ENCODE measurements at regions not wholly inside any gene's neighbourhood (a gene's known extent, or its start where the extent isn't known, plus 50 kb on each side); places are given as distances from the start of the nearest gene placed in this dataset.

DNA sequence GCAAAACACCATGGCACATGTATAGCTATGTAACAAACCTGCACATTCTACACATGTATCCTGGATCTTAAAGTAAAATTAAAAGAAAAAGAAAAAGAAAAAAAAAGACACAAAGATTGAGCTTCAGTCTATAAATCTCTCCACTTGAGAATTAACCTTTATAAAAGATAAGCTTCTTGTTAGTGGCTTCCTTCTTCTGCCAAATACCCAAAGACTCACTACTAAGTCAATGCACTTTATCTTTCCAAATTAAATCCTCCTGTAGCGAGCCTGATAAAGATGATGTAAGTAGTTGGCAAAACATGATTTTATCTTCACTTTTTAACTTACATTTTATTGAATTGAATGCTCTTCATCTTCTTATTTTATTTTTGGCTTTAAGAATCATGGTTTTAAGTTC, 349.9 kb downstream of the TRIB2 start:
- H3K27me3 Mint-ChIP-seq = no peaks in the 10 kb centered on the region
- H3K27ac Mint-ChIP-seq = no peak overlapping the region
- H3K9me3 Mint-ChIP-seq (ENCODE audit: low read depth) = no peaks in the 10 kb centered on the region
- no peaks in the 10 kb centered on the region for H3K36me3 Mint-ChIP-seq (ENCODE audit: insufficient read depth)
- H3K4me1 Mint-ChIP-seq (ENCODE audit: low read depth) = no peaks in the 10 kb centered on the region
- DNase-seq (ENCODE audit: low spot score, unreplicated experiment) = no peak
- no peak overlapping the region for H3K4me3 Mint-ChIP-seq (ENCODE audit: low read depth)
- TF ChIP-seq, protein P1, sequence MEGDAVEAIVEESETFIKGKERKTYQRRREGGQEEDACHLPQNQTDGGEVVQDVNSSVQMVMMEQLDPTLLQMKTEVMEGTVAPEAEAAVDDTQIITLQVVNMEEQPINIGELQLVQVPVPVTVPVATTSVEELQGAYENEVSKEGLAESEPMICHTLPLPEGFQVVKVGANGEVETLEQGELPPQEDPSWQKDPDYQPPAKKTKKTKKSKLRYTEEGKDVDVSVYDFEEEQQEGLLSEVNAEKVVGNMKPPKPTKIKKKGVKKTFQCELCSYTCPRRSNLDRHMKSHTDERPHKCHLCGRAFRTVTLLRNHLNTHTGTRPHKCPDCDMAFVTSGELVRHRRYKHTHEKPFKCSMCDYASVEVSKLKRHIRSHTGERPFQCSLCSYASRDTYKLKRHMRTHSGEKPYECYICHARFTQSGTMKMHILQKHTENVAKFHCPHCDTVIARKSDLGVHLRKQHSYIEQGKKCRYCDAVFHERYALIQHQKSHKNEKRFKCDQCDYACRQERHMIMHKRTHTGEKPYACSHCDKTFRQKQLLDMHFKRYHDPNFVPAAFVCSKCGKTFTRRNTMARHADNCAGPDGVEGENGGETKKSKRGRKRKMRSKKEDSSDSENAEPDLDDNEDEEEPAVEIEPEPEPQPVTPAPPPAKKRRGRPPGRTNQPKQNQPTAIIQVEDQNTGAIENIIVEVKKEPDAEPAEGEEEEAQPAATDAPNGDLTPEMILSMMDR (IDR thresholded peaks at IDR 0.05; ENCODE audit: unreplicated experiment) = no peak

- Mint-ChIP-seq H3K9me3 (ENCODE audit: low read depth) (no peaks in the 10 kb centered on the region), H3K4me1 (ENCODE audit: low read depth) (no peaks in the 10 kb centered on the region), H3K36me3 (ENCODE audit: insufficient read depth) (no peaks in the 10 kb centered on the region), H3K27me3 (no peaks in the 10 kb centered on the region), H3K4me3 (ENCODE audit: low read depth) (no peak overlapping the region), H3K27ac (no peak overlapping the region)
- no peak for DNase-seq (ENCODE audit: low spot score, unreplicated experiment)
- TF ChIP-seq, protein P1 (IDR thresholded peaks at IDR 0.05; ENCODE audit: unreplicated experiment) = no peak
These were observed 350.8 kb downstream of the TRIB2 start for GRCh38 chr2:13067508-13067907.

- H3K4me1 Mint-ChIP-seq (ENCODE audit: low read depth) = peaks cover 8% of the 10 kb centered on the region
- H3K4me3 Mint-ChIP-seq (ENCODE audit: low read depth) = no peak overlapping the region
- no peak for DNase-seq (ENCODE audit: low spot score, unreplicated experiment)
- peaks cover 3% of the 10 kb centered on the region for H3K27me3 Mint-ChIP-seq
- H3K27ac Mint-ChIP-seq = no peak overlapping the region
- H3K36me3 Mint-ChIP-seq (ENCODE audit: insufficient read depth) = no peaks in the 10 kb centered on the region
- TF ChIP-seq, protein P1 (IDR thresholded peaks at IDR 0.05; ENCODE audit: unreplicated experiment) = no peak
- H3K9me3 Mint-ChIP-seq (ENCODE audit: low read depth) = no peaks in the 10 kb centered on the region
These were observed 373.2 kb downstream of the TRIB2 start for GRCh38 chr2:13089971-13090370.

DNA sequence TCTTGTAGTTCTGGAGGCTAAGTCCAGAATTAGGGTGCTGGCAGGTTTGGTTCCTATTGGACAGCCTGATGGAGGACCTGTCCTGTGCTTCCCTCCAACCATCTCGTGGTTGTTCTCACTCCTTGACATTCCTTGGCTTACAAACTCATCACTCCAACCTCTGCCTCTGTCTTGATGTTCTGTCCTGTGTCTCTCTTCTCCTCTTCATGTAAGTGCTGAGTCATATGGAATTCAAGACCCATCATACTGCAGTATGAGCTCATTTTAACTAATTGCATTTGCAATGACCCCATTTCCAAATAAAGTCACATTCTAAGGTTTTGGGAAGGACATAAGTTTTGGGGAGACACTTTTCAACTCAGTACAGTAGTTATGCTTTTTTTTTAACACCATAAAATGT, 374.7 kb downstream of the TRIB2 start:
- no peak overlapping the region for H3K27ac Mint-ChIP-seq
- no peaks in the 10 kb centered on the region for H3K9me3 Mint-ChIP-seq (ENCODE audit: low read depth)
- no peak overlapping the region for H3K4me3 Mint-ChIP-seq (ENCODE audit: low read depth)
- H3K4me1 Mint-ChIP-seq (ENCODE audit: low read depth) = peaks cover 8% of the 10 kb centered on the region
- TF ChIP-seq, protein P1 (IDR thresholded peaks at IDR 0.05; ENCODE audit: unreplicated experiment) = no peak
- no peak for DNase-seq (ENCODE audit: low spot score, unreplicated experiment)
- H3K36me3 Mint-ChIP-seq (ENCODE audit: insufficient read depth) = no peaks in the 10 kb centered on the region
- H3K27me3 Mint-ChIP-seq = peaks cover 3% of the 10 kb centered on the region

GRCh38 chr2:13091861-13092378, 375.2 kb downstream of the TRIB2 start:
- DNase-seq (ENCODE audit: low spot score, unreplicated experiment) = no peak
- Mint-ChIP-seq H3K27me3 (peaks cover 3% of the 10 kb centered on the region), H3K4me3 (ENCODE audit: low read depth) (no peak overlapping the region), H3K36me3 (ENCODE audit: insufficient read depth) (no peaks in the 10 kb centered on the region), H3K4me1 (ENCODE audit: low read depth) (peaks cover 8% of the 10 kb centered on the region), H3K27ac (no peak overlapping the region), H3K9me3 (ENCODE audit: low read depth) (no peaks in the 10 kb centered on the region)
- TF ChIP-seq, protein P1 (IDR thresholded peaks at IDR 0.05; ENCODE audit: unreplicated experiment) = no peak
